ENCODE measurements at regions not wholly inside any gene's neighbourhood (a gene's known extent, or its start where the extent isn't known, plus 50 kb on each side); places are given as distances from the start of the nearest gene placed in this dataset.

- no peak for DNase-seq (ENCODE audit: low read depth in 2 of 2)
Measured at GRCh38 chr9:14962193-14962882, 52.1 kb upstream of the FREM1 start.

GRCh38 chr9:14961372-14962068 is 51.3 kb upstream of the FREM1 start:
- DNase-seq (ENCODE audit: low read depth in 2 of 2): no peak

DNA sequence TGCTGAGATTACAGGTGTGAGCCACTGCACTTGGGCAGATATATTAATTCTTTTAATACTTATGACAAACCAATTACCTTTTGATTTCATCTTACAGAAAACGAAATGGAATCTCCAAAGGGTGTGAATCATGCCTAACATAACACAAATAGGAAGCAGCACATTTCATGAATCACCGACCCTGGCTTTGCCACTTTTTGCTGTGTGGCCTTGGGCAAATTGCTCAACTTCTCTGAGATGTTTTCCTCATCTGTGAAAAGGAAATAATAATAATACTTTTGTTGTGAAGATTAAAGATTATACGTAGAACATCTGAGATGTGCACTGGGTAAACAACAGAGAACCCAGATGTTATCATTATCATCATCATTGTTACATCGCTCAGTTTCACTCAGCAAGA is 50.7 kb upstream of the FREM1 start:
- DNase-seq (ENCODE audit: low read depth in 2 of 2): no peak

Measured in stimulated activated CD8-positive, alpha-beta memory T cell treated with anti-CD3 and anti-CD28 coated beads, Interleukin-15, amount 100 ng/mL, for 48 hours (primary cell).